Activated CD4-positive, alpha-beta T cell treated with anti-CD3 and anti-CD28 coated beads for 36 hours (primary cell): ENCODE measurements at regions not wholly inside any gene's neighbourhood (a gene's known extent, or its start where the extent isn't known, plus 50 kb on each side); places are given as distances from the start of the nearest gene placed in this dataset.
A peak's percentile ranks its signal among the peaks of the same experiment; 100 is the strongest.
"Not testable (repeated sequence)": the region's sequence is repeated elsewhere in the genome, so short reads cannot be mapped to it uniquely, and the experiment has no call there.

Experiments
- ATAC-seq: fragments of 200-7000 bp; cut with Tn5 transposase; one replicate; pipeline ENCODE4 v1.10.0; 2021; ENCODE audit warnings: mild to moderate bottlenecking, moderate library complexity
- CTCF ChIA-PET: fragments of 350-600 bp; sonication (Branson Sonifier 250); formaldehyde crosslinking; loops from one replicate; lab custom pipeline; 2021; ENCODE audit warnings: antibody characterized with exemption; lab: Charles Lee
- POLR2A ChIA-PET: fragments of 350-600 bp; sonication (Branson Sonifier 250); formaldehyde crosslinking; loops from one replicate; lab custom pipeline; 2021; ENCODE audit warnings: antibody characterized with exemption, inconsistent platforms; lab: Charles Lee
- DNase-seq: peaks from one replicate; pipeline ENCODE4 v3.0.0-alpha.2; 2020
- H3K27ac Mint-ChIP-seq: one replicate; pipeline ENCODE4 v1.8.0; 2021; ENCODE audit warnings: mixed read lengths
- H3K27me3 Mint-ChIP-seq: one replicate; pipeline ENCODE4 v1.8.0; 2021; ENCODE audit warnings: mixed read lengths
- H3K36me3 Mint-ChIP-seq: one replicate; pipeline ENCODE4 v1.8.0; 2021; ENCODE audit warnings: low read depth, mixed read lengths
- H3K4me1 Mint-ChIP-seq: one replicate; pipeline ENCODE4 v1.8.0; 2021; ENCODE audit warnings: mixed read lengths
- H3K4me3 Mint-ChIP-seq: one replicate; pipeline ENCODE4 v1.8.0; 2021; ENCODE audit warnings: mild to moderate bottlenecking, moderate library complexity, mixed read lengths
- H3K9me3 Mint-ChIP-seq: one replicate; pipeline ENCODE4 v1.8.0; 2021; ENCODE audit warnings: low read depth, mixed read lengths
- intact Hi-C, 2 experiments: fragments of 100-400 bp; cut with DNase I in 1 of 2; cut with micrococcal nuclease in 1 of 2; formaldehyde crosslinking; loops; one replicate each; pipeline versions ENCODE4 v1.14.2 to v1.15.1; 2022 to 2024; cut with DNase I, micrococcal nuclease

DNA sequence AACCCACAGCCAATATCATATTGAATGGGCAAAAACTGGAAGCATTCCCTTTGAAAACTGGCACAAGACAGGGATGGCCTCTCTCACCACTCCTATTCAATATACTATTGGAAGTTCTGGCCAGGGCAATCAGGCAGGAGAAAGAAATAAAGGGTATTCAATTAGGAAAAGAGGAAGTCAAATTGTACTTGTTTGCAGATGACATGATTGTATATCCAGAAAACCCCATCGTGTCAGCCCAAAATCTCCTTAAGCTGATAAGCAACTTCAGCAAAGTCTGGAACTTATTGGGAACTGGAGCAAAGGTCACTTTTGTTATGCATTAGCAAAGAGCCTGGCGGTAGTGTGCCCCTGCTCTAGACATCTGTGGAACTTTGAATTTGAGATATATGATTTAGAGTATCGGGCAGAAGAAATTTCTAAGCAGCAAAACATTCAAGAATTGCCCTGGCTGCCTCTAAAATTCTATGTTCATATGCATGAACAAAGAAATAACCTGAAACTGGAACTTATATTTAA, 53.4 kb upstream of the PSMA1 start:
- POLR2A ChIA-PET, intact Hi-C loops, H3K4me3 Mint-ChIP-seq, ATAC-seq, H3K27ac Mint-ChIP-seq, H3K27me3 Mint-ChIP-seq, DNase-seq: not testable (repeated sequence)
- Mint-ChIP-seq H3K4me1 (peaks cover 45% of the 10 kb centered on the region), H3K36me3 (peaks cover 59% of the 10 kb centered on the region), H3K9me3 (peaks cover 43% of the 10 kb centered on the region)
- CTCF ChIA-PET = interaction anchor here (0.6 kb wide), 1 partner anchor 330 kb away, joined by 3 read pairs; no protein-coding TSS in a partner anchor

DNA sequence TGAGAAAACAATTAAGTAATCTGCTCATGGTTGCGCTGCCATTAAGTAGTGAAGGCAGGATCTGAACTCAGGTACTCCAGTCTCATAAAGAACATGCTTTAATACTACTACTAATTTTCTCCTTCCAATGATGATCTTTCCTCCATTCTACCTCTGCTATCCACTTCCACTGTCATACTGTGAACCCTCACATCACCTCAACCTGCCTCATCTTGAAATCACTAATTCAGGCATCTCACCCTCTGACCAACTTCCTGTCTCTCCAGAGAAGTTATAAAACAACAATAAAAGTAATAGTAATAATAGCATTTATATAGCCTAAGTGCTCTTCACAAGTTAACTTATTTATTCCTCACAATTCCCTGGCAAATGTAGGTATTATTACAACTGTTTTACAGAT, 57.1 kb upstream of the PSMA1 start:
- Mint-ChIP-seq H3K4me1 (peaks cover 42% of the 10 kb centered on the region), H3K27ac (peak overlapping the region; percentile 24)
- POLR2A ChIA-PET = interaction anchor here (2.0 kb wide), 1 partner anchor 31 kb away, joined by 6 read pairs; no protein-coding TSS in a partner anchor

DNA sequence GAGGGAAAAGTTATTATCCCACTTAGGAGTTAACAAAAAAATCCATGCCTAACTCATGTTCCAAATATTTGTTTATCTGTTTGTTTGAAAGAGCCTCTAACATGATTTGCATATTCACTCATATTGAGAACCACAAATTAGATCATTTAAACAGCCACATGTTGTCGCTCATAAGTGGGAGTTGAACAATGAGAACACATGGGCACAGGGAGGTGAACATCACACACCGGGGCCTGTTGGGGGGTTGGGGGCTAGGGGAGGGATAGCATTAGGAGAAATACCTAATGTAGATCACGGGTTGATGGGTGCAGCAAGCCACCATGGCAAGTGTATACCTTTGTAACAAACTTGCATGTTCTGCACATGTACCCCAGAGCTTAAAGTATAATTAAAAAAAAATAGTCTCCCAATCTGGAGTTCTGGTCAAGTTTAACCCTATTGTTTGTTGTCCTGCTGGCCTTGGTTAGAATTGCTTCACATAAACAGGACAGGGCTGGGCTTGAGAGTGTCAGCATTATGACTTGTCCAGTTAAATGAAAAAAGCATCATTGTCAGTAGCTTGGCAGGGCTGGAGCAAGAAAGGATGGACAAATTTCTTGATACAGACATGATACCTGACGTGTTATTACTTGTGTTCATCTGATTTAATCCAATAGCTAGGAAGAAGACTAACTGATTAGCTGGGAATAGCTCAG, 57.8 kb upstream of the PSMA1 start:
- intact Hi-C loops = loop anchor here (1.0 to 5.0 kb wide), 7 partner anchors 33 to 313 kb away; partner anchors contain the start of genes PDE3B (in 1 of the 2) and PSMA1 (in 1 of the 2)
- Mint-ChIP-seq H3K9me3 (peaks cover 30% of the 10 kb centered on the region), H3K27ac (peak overlapping the region; percentile 74), H3K36me3 (peaks cover 43% of the 10 kb centered on the region), H3K4me1 (peaks cover 43% of the 10 kb centered on the region), H3K4me3 (peak overlapping the region; percentile 0), H3K27me3 (no peaks in the 10 kb centered on the region)
- POLR2A ChIA-PET = interaction anchor here (0.6 to 2.0 kb wide), 8 partner anchors 8 to 187 kb away, joined by 3 to 6 read pairs (median 4); partner anchors contain the start of gene PSMA1
- DNase-seq = peak; percentile 11
- peak; percentile 40 for ATAC-seq
- CTCF ChIA-PET = interaction anchor here (0.6 to 1.5 kb wide), 10 partner anchors 13 to 328 kb away, joined by 3 to 7 read pairs (median 3); no protein-coding TSS in a partner anchor

More for the DNA sequence above, 57.1 kb upstream of the PSMA1 start:
- ATAC-seq (peak; percentile 30), DNase-seq (no peak)
- Mint-ChIP-seq H3K9me3 (peaks cover 35% of the 10 kb centered on the region), H3K4me3 (no peak overlapping the region), H3K27me3 (no peaks in the 10 kb centered on the region), H3K36me3 (peaks cover 47% of the 10 kb centered on the region)
- intact Hi-C loops = loop anchor here (5.0 kb wide), 2 partner anchors 70 to 190 kb away; no protein-coding TSS in a partner anchor
- CTCF ChIA-PET = no interaction called here

DNA sequence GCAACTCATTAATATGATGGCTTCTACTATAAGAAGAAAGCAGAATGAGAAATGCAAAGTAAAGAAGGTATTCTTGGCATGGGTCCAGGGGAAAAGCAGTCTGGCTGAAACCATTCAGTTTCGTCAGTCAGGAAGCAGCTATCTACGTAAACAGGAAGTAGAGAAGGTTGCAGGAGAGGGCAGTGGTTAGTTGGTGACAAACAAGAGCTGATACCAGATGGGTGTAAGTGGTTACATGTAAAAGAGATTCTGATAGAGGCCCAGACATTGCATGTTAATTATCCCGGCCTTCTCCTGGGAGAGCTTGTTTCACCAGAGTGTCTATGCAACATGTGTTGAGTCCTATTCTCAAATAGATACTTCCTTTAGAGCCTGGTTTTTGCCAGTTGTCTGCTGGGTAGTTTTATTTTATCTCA, 58.4 kb upstream of the PSMA1 start:
- H3K4me1 Mint-ChIP-seq = peaks cover 49% of the 10 kb centered on the region
- H3K36me3 Mint-ChIP-seq = peaks cover 46% of the 10 kb centered on the region
- no peaks in the 10 kb centered on the region for H3K27me3 Mint-ChIP-seq
- CTCF ChIA-PET = interaction anchor here (0.6 to 1.5 kb wide), 10 partner anchors 13 to 328 kb away, joined by 3 to 7 read pairs (median 3); no protein-coding TSS in a partner anchor
- DNase-seq (peak; percentile 58), ATAC-seq (peak; percentile 89)
- peak overlapping the region; percentile 0 for H3K4me3 Mint-ChIP-seq
- POLR2A ChIA-PET = interaction anchor here (0.6 to 2.0 kb wide), 9 partner anchors 9 to 187 kb away, joined by 3 to 6 read pairs (median 4); partner anchors contain the start of gene PSMA1
- intact Hi-C loops = loop anchor here (1.0 to 5.0 kb wide), 7 partner anchors 34 to 313 kb away; partner anchors contain the start of genes PDE3B (in 1 of the 2) and PSMA1 (in 1 of the 2)
- H3K27ac Mint-ChIP-seq = peak overlapping the region; percentile 74
- H3K9me3 Mint-ChIP-seq = peaks cover 32% of the 10 kb centered on the region

DNA sequence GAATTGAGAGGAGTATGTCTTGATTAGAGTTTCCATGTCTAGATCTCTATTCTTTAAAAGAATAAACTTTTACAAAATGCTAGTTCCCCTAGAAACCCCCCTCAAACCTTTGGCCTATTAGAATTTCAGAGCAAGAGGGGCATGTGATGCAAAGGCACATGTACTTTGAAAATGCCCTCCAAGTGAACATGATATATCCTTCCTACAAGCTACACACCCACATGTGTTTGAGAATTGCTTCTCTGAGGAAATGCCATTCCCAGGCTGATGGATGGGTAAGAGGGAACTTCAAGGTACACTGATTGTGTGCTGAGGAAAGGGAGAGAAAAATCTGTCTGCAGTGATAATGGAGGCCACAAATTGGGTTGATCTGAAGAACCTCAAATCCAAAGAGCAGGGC, 59.5 kb upstream of the PSMA1 start:
- peaks cover 27% of the 10 kb centered on the region for H3K9me3 Mint-ChIP-seq
- peaks cover 42% of the 10 kb centered on the region for H3K36me3 Mint-ChIP-seq
- ATAC-seq (no peak), DNase-seq (no peak)
- H3K27me3 Mint-ChIP-seq = no peaks in the 10 kb centered on the region
- no peak overlapping the region for H3K4me3 Mint-ChIP-seq
- POLR2A ChIA-PET = no interaction called here
- intact Hi-C loops = loop anchor here (2.0 to 5.0 kb wide), 4 partner anchors 35 to 188 kb away; partner anchors contain the start of gene PDE3B (in 1 of the 2)
- H3K27ac Mint-ChIP-seq = peak overlapping the region; percentile 52
- CTCF ChIA-PET = interaction anchor here (1.5 kb wide), 1 partner anchor 14 kb away, joined by 3 read pairs; no protein-coding TSS in a partner anchor
- peaks cover 51% of the 10 kb centered on the region for H3K4me1 Mint-ChIP-seq

DNA sequence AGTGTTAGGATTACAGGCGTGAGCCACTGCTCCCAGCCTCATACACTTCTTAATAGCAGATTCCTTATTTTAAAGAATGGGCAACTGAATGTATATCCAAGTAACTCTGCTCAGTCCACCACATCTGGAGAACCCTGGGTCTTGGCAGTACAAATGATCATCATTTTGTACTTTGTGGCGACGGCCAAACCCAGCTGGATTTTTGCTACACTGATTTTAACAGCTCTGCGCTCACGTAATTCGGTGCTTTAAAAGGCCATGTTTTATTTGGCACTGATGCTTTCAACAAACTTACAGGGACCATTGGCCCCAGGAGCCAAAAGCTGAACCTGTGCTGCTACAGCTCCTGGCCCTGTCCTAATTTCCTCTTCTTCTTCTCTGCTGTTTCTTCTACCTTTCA, 60.8 kb upstream of the PDE3B start:
- Mint-ChIP-seq H3K9me3 (peaks cover 10% of the 10 kb centered on the region), H3K27ac (peak overlapping the region; percentile 10), H3K4me1 (peaks cover 44% of the 10 kb centered on the region), H3K4me3 (no peak overlapping the region), H3K36me3 (peaks cover 29% of the 10 kb centered on the region), H3K27me3 (no peaks in the 10 kb centered on the region)
- DNase-seq = no peak
- POLR2A ChIA-PET = no interaction called here
- ATAC-seq = no peak
- intact Hi-C loops = no loop called here
- CTCF ChIA-PET = no interaction called here

DNA sequence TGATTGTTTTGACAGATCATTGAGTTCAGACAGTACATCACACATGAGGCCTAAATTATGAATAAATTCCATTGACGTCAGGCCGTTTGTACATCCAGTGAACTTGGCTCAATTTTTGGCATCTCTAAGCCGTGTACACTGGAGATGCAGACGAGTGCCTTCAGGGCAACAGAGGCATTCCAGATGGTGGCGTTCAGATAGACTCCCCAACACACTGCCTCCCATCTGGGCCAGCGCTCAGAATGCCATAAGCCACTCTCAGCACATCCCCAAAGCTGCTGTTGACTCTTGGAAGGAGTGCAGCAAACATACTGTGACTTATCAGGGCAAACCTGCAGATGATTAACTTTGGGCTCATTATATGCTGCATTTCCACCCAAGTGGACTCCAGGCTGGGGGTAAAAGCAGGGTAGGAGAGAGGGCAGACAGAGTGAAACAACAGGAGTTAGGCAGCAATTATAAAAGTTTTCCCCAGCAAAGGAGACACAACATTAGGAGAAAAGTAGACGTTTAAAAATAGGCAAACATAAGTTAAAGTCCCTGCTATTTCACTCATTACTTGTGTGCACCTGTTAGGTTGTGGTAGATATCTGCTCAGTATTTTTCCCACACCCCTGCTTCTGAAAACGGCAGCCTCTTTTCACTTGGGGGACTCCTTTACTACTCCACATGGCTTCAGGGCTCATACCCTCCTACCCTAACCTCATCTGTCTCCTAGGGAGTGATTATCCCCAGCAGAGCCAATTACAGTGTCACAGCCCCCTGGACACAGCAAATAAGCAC, 60.2 kb upstream of the PDE3B start:
- ChIA-PET CTCF (interaction anchor here (0.5 kb wide), 1 partner anchor 198 kb away, joined by 3 read pairs; no protein-coding TSS in a partner anchor), POLR2A (no interaction called here)
- DNase-seq (no peak), ATAC-seq (no peak)
- H3K36me3 Mint-ChIP-seq = peaks cover 31% of the 10 kb centered on the region
- H3K4me1 Mint-ChIP-seq = peaks cover 42% of the 10 kb centered on the region
- no peak overlapping the region for H3K4me3 Mint-ChIP-seq
- H3K27me3 Mint-ChIP-seq = no peaks in the 10 kb centered on the region
- intact Hi-C loops = no loop called here
- H3K27ac Mint-ChIP-seq = peak overlapping the region; percentile 10
- H3K9me3 Mint-ChIP-seq = peaks cover 10% of the 10 kb centered on the region

DNA sequence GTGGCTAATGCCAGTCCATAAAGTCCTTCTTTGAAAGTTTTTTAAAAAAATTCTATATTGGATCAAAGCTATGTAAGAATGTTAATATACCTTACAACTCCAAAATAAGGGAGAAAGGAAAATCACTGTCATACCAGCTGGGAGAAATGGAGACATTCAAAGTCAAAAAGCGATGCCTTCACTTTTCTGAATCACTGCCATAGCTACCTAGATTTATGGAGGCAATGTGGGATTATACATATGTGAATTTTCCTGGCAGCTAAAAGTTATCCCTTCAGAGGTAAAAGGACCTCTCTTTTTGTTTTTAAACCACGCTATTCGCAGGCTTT, 59.6 kb upstream of the PDE3B start:
- ChIA-PET CTCF (interaction anchor here (0.5 kb wide), 1 partner anchor 197 kb away, joined by 3 read pairs; no protein-coding TSS in a partner anchor), POLR2A (no interaction called here)
- Mint-ChIP-seq H3K27ac (no peak overlapping the region), H3K36me3 (peaks cover 28% of the 10 kb centered on the region), H3K4me1 (peaks cover 37% of the 10 kb centered on the region), H3K9me3 (peaks cover 10% of the 10 kb centered on the region), H3K4me3 (no peak overlapping the region), H3K27me3 (no peaks in the 10 kb centered on the region)
- intact Hi-C loops = no loop called here
- no peak for DNase-seq
- ATAC-seq = no peak

DNA sequence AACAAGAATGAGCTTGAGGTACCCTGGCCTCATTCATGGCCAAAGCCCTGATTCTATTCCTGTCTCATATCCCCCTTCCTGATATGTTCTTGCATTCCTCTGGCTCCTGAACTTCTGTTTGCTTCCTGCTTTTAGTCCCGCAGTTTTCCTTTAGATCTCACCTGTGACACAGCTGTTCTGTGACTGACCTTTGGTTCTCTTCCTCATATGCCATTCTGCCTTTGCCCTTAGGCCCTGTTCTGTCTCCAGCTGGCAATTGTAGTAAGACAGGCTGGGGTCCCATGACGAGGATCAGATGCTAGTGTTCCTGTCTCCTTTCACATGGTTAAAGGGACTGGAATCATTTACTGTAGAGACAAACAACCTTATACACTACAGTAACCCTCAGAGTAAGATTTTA, 59.0 kb upstream of the PDE3B start:
- Mint-ChIP-seq H3K9me3 (peaks cover 10% of the 10 kb centered on the region), H3K36me3 (peaks cover 26% of the 10 kb centered on the region), H3K4me1 (peaks cover 33% of the 10 kb centered on the region), H3K27ac (no peak overlapping the region), H3K4me3 (no peak overlapping the region), H3K27me3 (no peaks in the 10 kb centered on the region)
- DNase-seq (no peak), ATAC-seq (no peak)
- intact Hi-C loops = no loop called here
- POLR2A ChIA-PET = no interaction called here
- CTCF ChIA-PET = no interaction called here

DNA sequence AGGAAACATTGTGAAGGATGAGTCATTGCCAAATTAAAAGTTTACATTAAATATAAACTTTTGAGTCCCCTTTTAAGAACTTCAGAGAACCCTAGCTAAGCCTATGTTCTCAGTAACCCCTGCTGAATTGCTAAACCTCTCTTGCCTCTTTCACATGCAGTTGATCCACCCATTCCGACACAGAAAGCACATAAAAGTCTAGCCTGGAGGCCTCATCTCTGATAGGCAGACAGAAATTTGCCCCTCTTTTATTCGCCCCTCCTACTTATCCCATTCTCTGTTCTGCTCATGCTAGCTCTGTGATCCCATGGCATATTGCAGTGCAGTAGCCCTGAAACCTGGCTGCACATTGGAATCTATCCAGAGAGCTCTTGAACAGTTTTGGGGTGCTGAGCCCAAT, 58.2 kb upstream of the PDE3B start:
- DNase-seq (no peak), ATAC-seq (no peak)
- peaks cover 5% of the 10 kb centered on the region for H3K9me3 Mint-ChIP-seq
- no peaks in the 10 kb centered on the region for H3K27me3 Mint-ChIP-seq
- POLR2A ChIA-PET = no interaction called here
- H3K36me3 Mint-ChIP-seq = peaks cover 31% of the 10 kb centered on the region
- H3K4me1 Mint-ChIP-seq = peaks cover 31% of the 10 kb centered on the region
- intact Hi-C loops = no loop called here
- no peak overlapping the region for H3K27ac Mint-ChIP-seq
- CTCF ChIA-PET = interaction anchor here (1.4 kb wide), 1 partner anchor 323 kb away, joined by 3 read pairs; no protein-coding TSS in a partner anchor
- H3K4me3 Mint-ChIP-seq = no peak overlapping the region

DNA sequence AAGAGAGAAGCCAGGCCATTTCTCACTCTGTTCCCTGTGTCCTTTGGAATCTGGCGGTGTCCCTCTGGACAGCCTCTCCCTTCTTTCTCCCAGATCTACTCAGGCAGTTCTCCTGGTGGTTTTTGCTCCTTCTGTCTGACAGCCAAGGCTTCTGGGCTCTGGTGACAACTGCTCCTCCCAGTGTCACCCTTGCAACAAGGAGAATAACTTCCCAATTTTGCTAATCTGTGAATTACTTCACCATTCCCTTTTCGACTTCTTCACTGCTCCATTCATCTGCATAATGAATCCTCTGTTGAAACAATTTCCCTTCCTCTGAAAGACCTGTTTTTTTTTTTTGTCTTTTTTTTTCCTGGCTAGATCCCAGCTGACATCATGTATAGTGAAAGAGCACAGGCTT, 56.3 kb upstream of the PDE3B start:
- peaks cover 42% of the 10 kb centered on the region for H3K36me3 Mint-ChIP-seq

More for the DNA sequence above, 56.3 kb upstream of the PDE3B start:
- intact Hi-C loops = no loop called here
- no peaks in the 10 kb centered on the region for H3K27me3 Mint-ChIP-seq
- POLR2A ChIA-PET = no interaction called here
- H3K9me3 Mint-ChIP-seq = peaks cover 4% of the 10 kb centered on the region
- DNase-seq (no peak), ATAC-seq (no peak)
- H3K27ac Mint-ChIP-seq = no peak overlapping the region
- CTCF ChIA-PET = interaction anchor here (1.2 kb wide), 1 partner anchor 321 kb away, joined by 3 read pairs; no protein-coding TSS in a partner anchor
- H3K4me3 Mint-ChIP-seq = no peak overlapping the region
- H3K4me1 Mint-ChIP-seq = peaks cover 29% of the 10 kb centered on the region
